Type B pancreatic cell (in vitro differentiated cells): ENCODE measurements at regions not wholly inside any gene's neighbourhood (a gene's known extent, or its start where the extent isn't known, plus 50 kb on each side); places are given as distances from the start of the nearest gene placed in this dataset.
A peak's percentile ranks its signal among the peaks of the same experiment; 100 is the strongest.

Source experiments
- DNase-seq: peaks from one replicate; pipeline ENCODE4 v3.0.0; 2021; ENCODE audit warnings: mixed read lengths; ENCODE audit not compliant: unreplicated experiment; ENCODE audit errors: extremely low spot score
- H3K27ac Mint-ChIP-seq: 2 replicates; pipeline ENCODE4 v1.8.0; 2021; ENCODE audit warnings: mild to moderate bottlenecking, mixed read lengths
- H3K27me3 Mint-ChIP-seq: 2 replicates; pipeline ENCODE4 v1.8.0; 2021; ENCODE audit warnings: mixed read lengths
- H3K36me3 Mint-ChIP-seq: 2 replicates; pipeline ENCODE4 v1.8.0; 2021; ENCODE audit warnings: mixed read lengths
- H3K4me1 Mint-ChIP-seq: one replicate; pipeline ENCODE4 v1.8.0; 2021; ENCODE audit warnings: mixed read lengths; ENCODE audit not compliant: unreplicated experiment
- H3K4me3 Mint-ChIP-seq: 2 replicates; pipeline ENCODE4 v1.8.0; 2021; ENCODE audit warnings: mild to moderate bottlenecking, mixed read lengths
- H3K9me3 Mint-ChIP-seq: 2 replicates; pipeline ENCODE4 v1.8.0; 2021; ENCODE audit warnings: mixed read lengths
- CTCF ChIP-seq: fragments of 200-600 bp; sonication (generic); conservative IDR thresholded peaks from 2 replicates; pipeline ENCODE4 v1.5.0; 2021; ENCODE audit warnings: antibody characterized with exemption, mild to moderate bottlenecking

- no peak overlapping the region for H3K4me3 Mint-ChIP-seq
- H3K36me3 Mint-ChIP-seq = no peaks in the 10 kb centered on the region
- no peak for DNase-seq
- no peak for TF ChIP-seq CTCF
- H3K27ac Mint-ChIP-seq = no peak overlapping the region
- no peaks in the 10 kb centered on the region for H3K4me1 Mint-ChIP-seq
- peaks cover 76% of the 10 kb centered on the region for H3K27me3 Mint-ChIP-seq
- H3K9me3 Mint-ChIP-seq = peaks cover 4% of the 10 kb centered on the region
Measured at GRCh38 chr3:10737785-10738184, 78.2 kb upstream of the SLC6A11 start.

GRCh38 chr3:10738688-10739372 is 77.2 kb upstream of the SLC6A11 start:
- H3K4me1 Mint-ChIP-seq = no peaks in the 10 kb centered on the region
- no peaks in the 10 kb centered on the region for H3K9me3 Mint-ChIP-seq
- peak; percentile 96 for TF ChIP-seq CTCF
- H3K4me3 Mint-ChIP-seq = no peak overlapping the region
- peak; percentile 83 for DNase-seq
- H3K27ac Mint-ChIP-seq = no peak overlapping the region
- no peaks in the 10 kb centered on the region for H3K36me3 Mint-ChIP-seq
- H3K27me3 Mint-ChIP-seq = peaks cover 85% of the 10 kb centered on the region

- H3K36me3 Mint-ChIP-seq = no peaks in the 10 kb centered on the region
- H3K27me3 Mint-ChIP-seq = peaks cover 81% of the 10 kb centered on the region
- TF ChIP-seq CTCF = no peak
- no peaks in the 10 kb centered on the region for H3K4me1 Mint-ChIP-seq
- no peak overlapping the region for H3K4me3 Mint-ChIP-seq
- H3K9me3 Mint-ChIP-seq = no peaks in the 10 kb centered on the region
- no peak overlapping the region for H3K27ac Mint-ChIP-seq
- no peak for DNase-seq
Measured at GRCh38 chr3:10740954-10741353, 75.1 kb upstream of the SLC6A11 start.

GRCh38 chr3:10741891-10742671 is 73.9 kb upstream of the SLC6A11 start:
- Mint-ChIP-seq H3K4me1 (no peaks in the 10 kb centered on the region), H3K27me3 (peaks cover 80% of the 10 kb centered on the region)
- no peak for TF ChIP-seq CTCF

GRCh38 chr3:10743366-10744097 is 72.5 kb upstream of the SLC6A11 start:
- TF ChIP-seq CTCF = no peak
- Mint-ChIP-seq H3K9me3 (no peaks in the 10 kb centered on the region), H3K36me3 (no peaks in the 10 kb centered on the region), H3K27me3 (peaks cover 70% of the 10 kb centered on the region), H3K4me1 (no peaks in the 10 kb centered on the region), H3K27ac (no peak overlapping the region), H3K4me3 (no peak overlapping the region)
- DNase-seq = no peak

More at GRCh38 chr3:10741891-10742671, 73.9 kb upstream of the SLC6A11 start:
- H3K4me3 Mint-ChIP-seq = no peak overlapping the region
- H3K36me3 Mint-ChIP-seq = no peaks in the 10 kb centered on the region
- H3K27ac Mint-ChIP-seq = no peak overlapping the region
- H3K9me3 Mint-ChIP-seq = no peaks in the 10 kb centered on the region
- DNase-seq = no peak
